GM21529 (cell line): ENCODE measurements at regions not wholly inside any gene's neighbourhood (a gene's known extent, or its start where the extent isn't known, plus 50 kb on each side); places are given as distances from the start of the nearest gene placed in this dataset.
"Not testable (repeated sequence)": the region's sequence is repeated elsewhere in the genome, so short reads cannot be mapped to it uniquely, and the experiment has no call there.

Experiments used
- ATAC-seq: cut with Tn5 transposase; IDR thresholded peaks from one replicate; pipeline ENCODE4 v1.9.1; 2021; ENCODE audit not compliant: unreplicated experiment

- not testable (repeated sequence) for ATAC-seq
Measured at GRCh38 chr9:41771693-41772092, 357.5 kb downstream of the CNTNAP3B start.

- not testable (repeated sequence) for ATAC-seq
Measured at GRCh38 chr9:41754822-41755221, 374.4 kb downstream of the CNTNAP3B start.

- not testable (repeated sequence) for ATAC-seq
Measured at GRCh38 chr9:41754403-41754802, 374.8 kb downstream of the CNTNAP3B start.

GRCh38 chr9:41741897-41742296 lies 387.3 kb downstream of the CNTNAP3B start:
- ATAC-seq, result not testable (repeated sequence)

GRCh38 chr9:41741173-41741572 lies 388.1 kb downstream of the CNTNAP3B start:
- not testable (repeated sequence) for ATAC-seq

GRCh38 chr9:41738681-41739080 lies 390.5 kb downstream of the CNTNAP3B start:
- ATAC-seq, result not testable (repeated sequence)

- ATAC-seq, result not testable (repeated sequence)
Measured at GRCh38 chr9:41699190-41699589, 430.0 kb downstream of the CNTNAP3B start.

GRCh38 chr9:41697080-41697479 lies 432.1 kb downstream of the CNTNAP3B start:
- ATAC-seq, result not testable (repeated sequence)

- ATAC-seq, result not testable (repeated sequence)
Measured at GRCh38 chr9:41679312-41679711, 449.9 kb downstream of the CNTNAP3B start.

GRCh38 chr9:41663497-41664036 lies 465.7 kb downstream of the CNTNAP3B start:
- ATAC-seq, result not testable (repeated sequence)

- ATAC-seq, result not testable (repeated sequence)
Measured at GRCh38 chr9:41658706-41659105, 469.6 kb upstream of the ZNG1F start.

GRCh38 chr9:41658116-41658515 lies 469.0 kb upstream of the ZNG1F start:
- not testable (repeated sequence) for ATAC-seq

GRCh38 chr9:41657141-41657540 lies 468.0 kb upstream of the ZNG1F start:
- not testable (repeated sequence) for ATAC-seq

GRCh38 chr9:41655071-41655554 lies 466.0 kb upstream of the ZNG1F start:
- ATAC-seq, result not testable (repeated sequence)

- ATAC-seq, result not testable (repeated sequence)
Measured at GRCh38 chr9:41654349-41654748, 465.2 kb upstream of the ZNG1F start.

- ATAC-seq, result not testable (repeated sequence)
Measured at GRCh38 chr9:41653560-41654340, 464.6 kb upstream of the ZNG1F start.

- ATAC-seq, result not testable (repeated sequence)
Measured at GRCh38 chr9:41652800-41653199, 463.7 kb upstream of the ZNG1F start.

GRCh38 chr9:41652100-41652713 lies 463.1 kb upstream of the ZNG1F start:
- ATAC-seq, result not testable (repeated sequence)

- not testable (repeated sequence) for ATAC-seq
Measured at GRCh38 chr9:41650086-41650485, 461.0 kb upstream of the ZNG1F start.

GRCh38 chr9:41648564-41648963 lies 459.4 kb upstream of the ZNG1F start:
- ATAC-seq, result not testable (repeated sequence)

- not testable (repeated sequence) for ATAC-seq
Measured at GRCh38 chr9:41646246-41646645, 457.1 kb upstream of the ZNG1F start.
